WERI-Rb-1 (cell line): ENCODE measurements at regions not wholly inside any gene's neighbourhood (a gene's known extent, or its start where the extent isn't known, plus 50 kb on each side); places are given as distances from the start of the nearest gene placed in this dataset.
"Not testable (repeated sequence)": the region's sequence is repeated elsewhere in the genome, so short reads cannot be mapped to it uniquely, and the experiment has no call there.

ENCODE experiments used
- DNase-seq: peaks from one replicate; pipeline ENCODE4 v3.0.0-alpha.2; 2020
- H3K27ac ChIP-seq: fragments of 250-450 bp; sonication (Bioruptor Pico); 2 replicates; pipeline ENCODE4 v1.5.1; 2020; ENCODE audit warnings: mild to moderate bottlenecking, moderate library complexity
- H3K27me3 ChIP-seq: fragments of 250-450 bp; sonication (Bioruptor Pico); 2 replicates; pipeline ENCODE4 v1.5.1; 2021; ENCODE audit warnings: mild to moderate bottlenecking, low read depth, moderate library complexity; ENCODE audit not compliant: insufficient read depth, severe bottlenecking
- H3K36me3 ChIP-seq: fragments of 250-450 bp; sonication (Bioruptor Pico); 2 replicates; pipeline ENCODE4 v1.5.1; 2020; ENCODE audit warnings: mild to moderate bottlenecking, moderate library complexity
- H3K4me3 ChIP-seq: 2 replicates; pipeline ENCODE4 v1.5.1; 2011; ENCODE audit warnings: low read depth, mild to moderate bottlenecking, control low read depth, low read length
- H3K9me3 ChIP-seq: fragments of 250-450 bp; sonication (Bioruptor Pico); 2 replicates; pipeline ENCODE4 v1.5.1; 2021; ENCODE audit warnings: mild to moderate bottlenecking, moderate library complexity; ENCODE audit not compliant: severe bottlenecking
- CTCF ChIP-seq: IDR thresholded peaks from 2 replicates; pipeline ENCODE4 v1.5.1; 2011; ENCODE audit warnings: low read depth, mild to moderate bottlenecking, control low read depth, inconsistent platforms, low read length

GRCh38 chr1:60503266-60503925, 429.8 kb upstream of the C1orf87 start:
- Histone ChIP-seq H3K36me3 (no peaks in the 10 kb centered on the region), H3K4me3 (no peak overlapping the region), H3K27ac (no peak overlapping the region), H3K9me3 (no peaks in the 10 kb centered on the region), H3K27me3 (no peaks in the 10 kb centered on the region)
- DNase-seq = no peak
- no peak for TF ChIP-seq CTCF

GRCh38 chr1:60502506-60502905, 428.9 kb upstream of the C1orf87 start:
- Histone ChIP-seq H3K27ac (no peak overlapping the region), H3K4me3 (no peak overlapping the region), H3K36me3 (no peaks in the 10 kb centered on the region), H3K27me3 (no peaks in the 10 kb centered on the region), H3K9me3 (no peaks in the 10 kb centered on the region)
- no peak for DNase-seq
- no peak for TF ChIP-seq CTCF

DNA sequence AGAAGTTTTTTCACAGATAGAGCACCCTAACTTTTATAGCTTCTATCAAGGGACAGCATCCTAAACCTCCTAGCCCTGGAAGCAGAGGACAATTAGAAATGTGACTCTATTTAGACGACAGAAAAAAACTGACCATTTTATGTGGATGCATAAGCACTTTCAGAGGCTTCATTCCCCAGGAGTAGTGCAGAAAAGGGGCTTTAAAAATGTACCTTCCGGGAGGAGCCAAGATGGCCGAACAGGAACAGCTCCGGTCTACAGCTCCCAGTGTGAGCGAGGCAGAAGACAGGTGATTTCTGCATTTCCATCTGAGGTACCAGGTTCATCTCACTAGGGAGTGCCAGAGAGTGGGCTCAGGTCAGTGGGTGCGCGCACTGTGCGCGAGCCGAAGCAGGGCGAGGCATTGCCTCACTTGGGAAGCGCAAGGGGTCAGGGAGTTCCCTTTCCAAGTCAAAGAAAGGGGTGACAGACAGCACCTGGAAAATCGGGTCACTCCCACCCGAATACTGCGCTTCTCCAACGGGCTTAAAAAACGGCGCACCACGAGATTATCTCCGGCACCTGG, 416.4 kb upstream of the C1orf87 start:
- H3K9me3 ChIP-seq, H3K27ac ChIP-seq, H3K27me3 ChIP-seq, DNase-seq, H3K36me3 ChIP-seq, H3K4me3 ChIP-seq: not testable (repeated sequence)

- no peak overlapping the region for H3K4me3 ChIP-seq
- no peaks in the 10 kb centered on the region for H3K36me3 ChIP-seq
- no peak for DNase-seq
- no peaks in the 10 kb centered on the region for H3K27me3 ChIP-seq
- TF ChIP-seq CTCF = no peak
- no peak overlapping the region for H3K27ac ChIP-seq
- no peaks in the 10 kb centered on the region for H3K9me3 ChIP-seq
Observed at GRCh38 chr1:60488847-60489246, 415.3 kb upstream of the C1orf87 start.

- Histone ChIP-seq H3K27ac (no peak overlapping the region), H3K36me3 (no peaks in the 10 kb centered on the region), H3K9me3 (no peaks in the 10 kb centered on the region), H3K4me3 (no peak overlapping the region), H3K27me3 (no peaks in the 10 kb centered on the region)
- no peak for TF ChIP-seq CTCF
- DNase-seq = no peak
Observed at GRCh38 chr1:60487565-60488345, 414.2 kb upstream of the C1orf87 start.

DNA sequence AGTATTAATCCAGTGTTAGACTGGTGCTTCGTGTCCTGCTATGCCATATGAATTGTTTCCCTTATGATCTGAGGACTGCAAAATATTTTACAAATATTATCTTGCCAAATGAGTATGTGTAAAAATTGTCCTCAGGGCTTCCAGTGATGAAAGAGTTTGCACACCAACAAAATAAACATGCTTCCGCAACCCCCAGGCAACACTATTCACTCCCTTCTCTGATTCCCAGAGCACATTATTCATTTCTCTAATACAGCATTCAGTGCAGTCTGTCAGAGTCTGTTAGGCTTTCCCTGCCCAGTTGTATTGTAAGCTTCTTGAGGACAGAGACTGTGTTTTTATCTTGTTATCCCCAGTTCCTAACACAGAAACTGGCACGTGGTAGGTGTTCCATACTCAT, 409.9 kb upstream of the C1orf87 start:
- no peak overlapping the region for H3K4me3 ChIP-seq
- no peak for DNase-seq
- no peak for TF ChIP-seq CTCF
- H3K27ac ChIP-seq = no peak overlapping the region
- no peaks in the 10 kb centered on the region for H3K9me3 ChIP-seq
- H3K36me3 ChIP-seq = no peaks in the 10 kb centered on the region
- H3K27me3 ChIP-seq = no peaks in the 10 kb centered on the region
